HEK293T (cell line): ENCODE measurements at regions not wholly inside any gene's neighbourhood (a gene's known extent, or its start where the extent isn't known, plus 50 kb on each side); places are given as distances from the start of the nearest gene placed in this dataset.

Source experiments
- CTCF ChIA-PET: fragments of 350-600 bp; formaldehyde crosslinking; extraction: SDS; loops from one replicate; lab custom pipeline; 2021; ENCODE audit warnings: antibody characterized with exemption, inconsistent platforms; lab: Yijun Ruan, JAX
- POLR2A ChIA-PET: fragments of 350-600 bp; formaldehyde crosslinking; extraction: SDS; loops from one replicate; lab custom pipeline; 2020; ENCODE audit warnings: antibody characterized with exemption, inconsistent platforms; lab: Yijun Ruan, JAX
- DNase-seq: peaks from one replicate; pipeline ENCODE4 v3.0.0; 2012; ENCODE audit warnings: mixed read lengths; ENCODE audit errors: extremely low spot score
- ARNT ChIP-seq: fragments of 450-650 bp; IDR thresholded peaks from 2 replicates; pipeline ENCODE4 v1.6.1; 2017; ENCODE audit warnings: mild to moderate bottlenecking
- BHLHE40 ChIP-seq: fragments of 450-650 bp; IDR thresholded peaks from 2 replicates; pipeline ENCODE4 v1.6.1; 2016; ENCODE audit warnings: mild to moderate bottlenecking, moderate library complexity, borderline replicate concordance
- CTBP1 ChIP-seq: fragments of 450-650 bp; IDR thresholded peaks from 2 replicates; pipeline ENCODE4 v1.6.1; 2016; ENCODE audit warnings: borderline replicate concordance
- ELF4 ChIP-seq: fragments of 450-650 bp; IDR thresholded peaks from 2 replicates; pipeline ENCODE4 v1.6.1; 2017; ENCODE audit warnings: antibody characterized with exemption
- FOXA1 ChIP-seq: fragments of 450-650 bp; IDR thresholded peaks from 2 replicates; pipeline ENCODE4 v1.6.1; 2016; ENCODE audit warnings: mild to moderate bottlenecking
- FOXK2 ChIP-seq: fragments of 450-650 bp; IDR thresholded peaks from 2 replicates; pipeline ENCODE4 v1.6.1; 2016; ENCODE audit warnings: mild to moderate bottlenecking
- FOXM1 ChIP-seq: fragments of 450-650 bp; IDR thresholded peaks from 2 replicates; pipeline ENCODE4 v1.6.1; 2017; ENCODE audit warnings: mild to moderate bottlenecking, borderline replicate concordance
- HDGF ChIP-seq: fragments of 450-650 bp; IDR thresholded peaks from 2 replicates; pipeline ENCODE4 v1.6.1; 2017; ENCODE audit warnings: antibody characterized with exemption, borderline replicate concordance
- L3MBTL2 ChIP-seq: fragments of 450-650 bp; conservative IDR thresholded peaks from 2 replicates; pipeline ENCODE4 v1.6.1; 2016; ENCODE audit warnings: mild to moderate bottlenecking
- LEF1 ChIP-seq: fragments of 450-650 bp; IDR thresholded peaks from 2 replicates; pipeline ENCODE4 v1.6.1; 2017; ENCODE audit warnings: mild to moderate bottlenecking, borderline replicate concordance
- NFRKB ChIP-seq: fragments of 450-650 bp; IDR thresholded peaks from 2 replicates; pipeline ENCODE4 v1.6.1; 2016; ENCODE audit warnings: mild to moderate bottlenecking, moderate library complexity
- SP1 ChIP-seq: fragments of 450-650 bp; IDR thresholded peaks from 2 replicates; pipeline ENCODE4 v1.6.1; 2017
- SUZ12 ChIP-seq: fragments of 450-650 bp; IDR thresholded peaks from 2 replicates; pipeline ENCODE4 v1.6.1; 2016; ENCODE audit warnings: mild to moderate bottlenecking
- TARDBP ChIP-seq: fragments of 450-650 bp; IDR thresholded peaks from 2 replicates; pipeline ENCODE4 v1.6.1; 2016
- ZNF384 ChIP-seq: fragments of 450-650 bp; IDR thresholded peaks from 2 replicates; pipeline ENCODE4 v1.6.1; 2016
- TF ChIP-seq, protein P1 (sequence below): fragments of 450-650 bp; IDR thresholded peaks from 2 replicates; pipeline ENCODE4 v1.6.1; 2016

DNA sequence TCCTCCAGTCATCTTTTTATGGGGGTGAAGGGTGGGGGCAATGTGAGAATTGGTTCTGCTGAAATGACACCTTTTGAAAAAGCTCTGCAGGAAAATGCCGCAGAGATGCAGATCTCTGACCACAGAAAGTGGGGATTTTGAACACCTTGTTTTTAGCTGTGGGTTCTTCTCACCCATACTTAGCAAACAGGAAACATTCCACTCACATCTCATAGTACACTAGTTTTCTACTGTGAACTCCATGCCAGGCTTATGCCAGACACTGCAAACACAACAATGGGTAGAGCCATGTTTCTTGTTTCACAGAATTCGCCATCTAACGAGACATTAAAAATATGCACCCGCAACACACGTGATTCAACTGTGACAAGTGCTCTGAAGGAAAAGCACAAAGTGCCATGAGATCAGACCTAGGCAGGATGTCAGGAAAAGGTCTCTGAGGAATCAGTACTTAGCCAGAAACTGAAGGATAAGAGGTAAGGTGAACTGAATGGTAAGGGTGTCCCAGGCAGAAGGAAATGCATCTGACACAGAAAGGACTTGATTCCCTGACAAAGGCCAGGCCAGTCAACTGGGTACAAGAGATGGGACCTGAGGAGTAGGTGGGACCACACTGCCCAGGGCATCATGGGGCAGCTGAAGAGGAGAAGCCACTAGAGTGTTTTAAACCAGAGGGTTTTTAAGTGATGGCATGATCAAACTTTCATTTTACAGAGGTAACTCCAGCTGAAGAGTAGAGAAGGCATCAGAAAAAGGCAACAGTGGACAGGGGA lies 83.8 kb upstream of the JAK1 start:
- ChIA-PET POLR2A (no interaction called here), CTCF (interaction anchor here (1.4 kb wide), 1 partner anchor 159 kb away, joined by 5 read pairs; no protein-coding TSS in a partner anchor)
- no peak for DNase-seq
- TF ChIP-seq FOXK2 (no peak), LEF1 (no peak)

DNA sequence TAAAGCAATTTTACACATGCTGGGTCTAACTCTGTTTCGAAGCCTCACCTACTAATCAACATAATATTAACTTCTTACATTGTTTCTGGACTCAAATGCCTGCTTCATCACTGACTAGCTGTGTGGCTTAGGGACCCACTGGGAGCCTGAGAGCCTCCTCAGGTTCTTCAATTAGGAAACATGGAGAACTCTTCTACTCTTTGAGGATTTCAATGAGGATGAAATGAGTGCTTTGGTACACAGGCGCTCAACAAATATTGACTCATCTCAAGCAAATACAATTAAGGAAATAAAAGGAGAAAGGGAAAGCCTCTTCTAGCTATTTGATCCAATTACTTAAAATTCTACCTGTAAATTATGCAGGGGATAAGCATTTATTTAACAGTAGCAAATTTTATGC lies 84.4 kb upstream of the JAK1 start:
- CTCF ChIA-PET, result interaction anchor here (1.4 kb wide), 1 partner anchor 158 kb away, joined by 5 read pairs; no protein-coding TSS in a partner anchor
- POLR2A ChIA-PET, result no interaction called here
- no peak for TF ChIP-seq FOXM1
- TF ChIP-seq, protein P1, sequence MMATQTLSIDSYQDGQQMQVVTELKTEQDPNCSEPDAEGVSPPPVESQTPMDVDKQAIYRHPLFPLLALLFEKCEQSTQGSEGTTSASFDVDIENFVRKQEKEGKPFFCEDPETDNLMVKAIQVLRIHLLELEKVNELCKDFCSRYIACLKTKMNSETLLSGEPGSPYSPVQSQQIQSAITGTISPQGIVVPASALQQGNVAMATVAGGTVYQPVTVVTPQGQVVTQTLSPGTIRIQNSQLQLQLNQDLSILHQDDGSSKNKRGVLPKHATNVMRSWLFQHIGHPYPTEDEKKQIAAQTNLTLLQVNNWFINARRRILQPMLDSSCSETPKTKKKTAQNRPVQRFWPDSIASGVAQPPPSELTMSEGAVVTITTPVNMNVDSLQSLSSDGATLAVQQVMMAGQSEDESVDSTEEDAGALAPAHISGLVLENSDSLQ, result no peak
- TF ChIP-seq ZNF384, result no peak
- TF ChIP-seq HDGF, result no peak
- no peak for TF ChIP-seq FOXA1
- no peak for TF ChIP-seq LEF1
- TF ChIP-seq TARDBP, result no peak
- no peak for TF ChIP-seq SP1
- TF ChIP-seq SUZ12, result no peak
- no peak for TF ChIP-seq L3MBTL2
- no peak for TF ChIP-seq ARNT
- no peak for TF ChIP-seq NFRKB
- TF ChIP-seq ELF4, result no peak
- no peak for DNase-seq

DNA sequence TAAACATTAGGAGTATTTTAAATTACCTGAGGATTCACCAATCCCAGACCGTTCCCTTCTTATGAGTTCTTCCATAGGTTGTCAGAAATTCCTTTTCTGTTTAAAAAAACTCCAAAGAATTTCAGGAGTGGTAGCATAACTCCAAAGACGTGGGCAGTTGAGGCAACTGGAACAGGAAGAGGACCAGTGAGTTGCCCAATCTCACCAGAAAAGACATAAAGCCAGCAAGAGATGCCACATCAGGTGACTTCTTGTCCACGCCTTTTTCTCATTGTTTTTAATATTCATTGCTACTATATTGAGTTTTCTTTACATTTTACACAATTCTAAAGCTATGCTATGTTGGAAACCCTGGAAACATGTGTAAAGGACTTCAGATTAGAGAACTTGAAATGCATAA lies 88.1 kb upstream of the JAK1 start:
- ChIA-PET POLR2A (no interaction called here), CTCF (no interaction called here)
- no peak for TF ChIP-seq FOXM1
- TF ChIP-seq ARNT, result no peak
- TF ChIP-seq ZNF384, result no peak
- TF ChIP-seq NFRKB, result no peak
- TF ChIP-seq LEF1, result no peak
- TF ChIP-seq TARDBP, result no peak
- no peak for TF ChIP-seq SUZ12
- TF ChIP-seq ELF4, result no peak
- TF ChIP-seq, protein P1, result no peak
- TF ChIP-seq L3MBTL2, result no peak
- TF ChIP-seq BHLHE40, result no peak
- TF ChIP-seq CTBP1, result no peak
- TF ChIP-seq FOXA1, result no peak
- no peak for TF ChIP-seq SP1
- TF ChIP-seq HDGF, result no peak
- no peak for TF ChIP-seq FOXK2
- DNase-seq, result no peak

DNA sequence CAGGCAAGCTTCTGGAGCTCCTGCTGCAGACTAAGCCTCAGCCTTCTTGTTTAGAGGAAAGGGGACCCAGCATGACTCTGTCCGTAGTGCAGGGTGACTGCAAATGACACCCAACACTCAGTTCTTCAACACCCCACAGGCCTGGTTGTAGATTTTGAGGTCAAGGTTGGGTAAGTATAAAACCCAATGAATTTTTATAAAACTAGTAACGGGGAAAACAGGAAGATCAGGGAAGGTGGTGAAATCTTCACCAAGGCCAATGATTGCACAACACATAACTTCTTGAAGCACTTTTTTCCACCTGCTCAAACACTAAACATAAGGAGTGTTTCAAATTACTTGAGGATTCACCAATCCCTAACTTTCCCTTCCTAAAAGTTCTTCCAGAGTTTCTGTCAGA lies 89.4 kb upstream of the JAK1 start:
- no peak for DNase-seq
- POLR2A ChIA-PET, result no interaction called here
- CTCF ChIA-PET, result no interaction called here
- TF ChIP-seq LEF1 (no peak), SP1 (no peak), FOXA1 (no peak), NFRKB (no peak), FOXK2 (no peak), BHLHE40 (no peak), TARDBP (no peak), L3MBTL2 (no peak), FOXM1 (no peak), ZNF384 (no peak), ARNT (no peak), ELF4 (no peak), HDGF (no peak), SUZ12 (no peak), CTBP1 (no peak)
- TF ChIP-seq, protein P1, result no peak

DNA sequence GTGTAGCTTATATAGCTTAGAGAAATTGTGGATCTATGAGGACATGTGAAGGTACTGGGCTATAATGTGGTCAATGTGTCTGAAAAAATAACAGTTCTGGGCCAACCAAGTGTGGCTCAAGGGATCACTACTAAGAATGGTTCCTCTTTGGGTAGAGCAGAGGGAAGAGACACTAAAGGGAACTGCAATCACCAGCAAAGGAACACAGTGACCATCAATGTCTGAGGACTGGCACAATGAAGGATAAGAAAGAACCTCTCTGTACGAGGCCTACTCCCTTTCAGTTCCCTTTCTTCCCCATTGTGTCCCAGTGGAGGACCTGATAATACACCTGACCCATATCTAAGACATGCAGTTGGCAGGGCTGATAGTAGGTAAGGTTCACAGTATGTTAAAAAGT lies 89.9 kb upstream of the JAK1 start:
- DNase-seq, result no peak
- TF ChIP-seq ARNT, result no peak
- TF ChIP-seq, protein P1, result no peak
- TF ChIP-seq FOXM1, result no peak
- TF ChIP-seq FOXA1, result no peak
- TF ChIP-seq SUZ12, result no peak
- TF ChIP-seq HDGF, result no peak
- no peak for TF ChIP-seq NFRKB
- TF ChIP-seq FOXK2, result no peak
- no peak for TF ChIP-seq TARDBP
- TF ChIP-seq BHLHE40, result no peak
- TF ChIP-seq ZNF384, result no peak
- no peak for TF ChIP-seq LEF1
- no peak for TF ChIP-seq CTBP1
- no peak for TF ChIP-seq SP1
- TF ChIP-seq L3MBTL2, result no peak
- no peak for TF ChIP-seq ELF4
- ChIA-PET POLR2A (no interaction called here), CTCF (interaction anchor here (0.6 kb wide), 1 partner anchor 35 kb away, joined by 5 read pairs; no protein-coding TSS in a partner anchor)
